H1 (cell line): ENCODE measurements at regions not wholly inside any gene's neighbourhood (a gene's known extent, or its start where the extent isn't known, plus 50 kb on each side); places are given as distances from the start of the nearest gene placed in this dataset.

ENCODE experiments used
- CTCF ChIA-PET: fragments of 300-600 bp; sonication (Branson Sonifier 250); formaldehyde crosslinking; loops from one replicate; lab custom pipeline; 2021; ENCODE audit not compliant: partially characterized antibody; lab: Charles Lee
- POLR2A ChIA-PET: fragments of 300-600 bp; sonication (Branson Sonifier 250); formaldehyde crosslinking; loops from one replicate; lab custom pipeline; 2021; ENCODE audit warnings: inconsistent platforms; ENCODE audit not compliant: partially characterized antibody; lab: Charles Lee
- DNase-seq, 2 experiments: peaks; one replicate each; pipeline versions ENCODE4 v3.0.0 to v3.0.0-alpha.2; 2010 to 2022; ENCODE audit warnings: low spot score in 2 of 2, low read depth in 1 of 2, mixed read lengths in 1 of 2
- FAIRE-seq: peaks from 2 replicates; lab custom pipeline; 2011; peaks lifted over from hg19 to GRCh38; lab: Jason Lieb, UNC
- H2AFZ ChIP-seq: 2 replicates; pipeline ENCODE4 v1.8.1; 2012; ENCODE audit warnings: low read length, inconsistent platforms
- H2AK5ac ChIP-seq: 2 replicates; pipeline ENCODE4 v1.6.1; 2013; ENCODE audit warnings: low read depth, low read length
- H2BK120ac ChIP-seq: replicated peaks from 2 replicates; pipeline ENCODE3; 2013; ENCODE audit warnings: low read depth, low read length, inconsistent platforms
- H2BK12ac ChIP-seq: 2 replicates; pipeline ENCODE4 v1.6.1; 2013; ENCODE audit warnings: low read depth, low read length
- H2BK15ac ChIP-seq: 2 replicates; pipeline ENCODE4 v1.6.1; 2013; ENCODE audit warnings: low read length
- H2BK20ac ChIP-seq: 2 replicates; pipeline ENCODE4 v1.6.1; 2013; ENCODE audit warnings: low read length
- H2BK5ac ChIP-seq: 2 replicates; pipeline ENCODE4 v1.6.1; 2013; ENCODE audit warnings: low read depth, low read length
- H3K14ac ChIP-seq: 2 replicates; pipeline ENCODE4 v1.6.1; 2013; ENCODE audit warnings: inconsistent platforms; ENCODE audit not compliant: insufficient read length
- H3K18ac ChIP-seq: 2 replicates; pipeline ENCODE4 v1.6.1; 2013; ENCODE audit warnings: low read length; ENCODE audit errors: extremely low read depth
- H3K23ac ChIP-seq: 2 replicates; pipeline ENCODE4 v1.6.1; 2013; ENCODE audit warnings: inconsistent platforms; ENCODE audit not compliant: insufficient read length
- H3K23me2 ChIP-seq: 2 replicates; pipeline ENCODE4 v1.6.1; 2013; ENCODE audit warnings: low read depth, low read length
- H3K27ac ChIP-seq: 2 replicates; pipeline ENCODE4 v1.6.1; 2011; ENCODE audit warnings: low read depth, low read length, inconsistent platforms
- H3K27me3 ChIP-seq, 4 experiments: replicated peaks in 1 of 4; 1 replicate in 1 of 4; 2 replicates in 3 of 4; pipeline versions ENCODE4 v1.6.1 to v1.8.1; 2011 to 2013; ENCODE audit warnings: low read length in 3 of 4, mild to moderate bottlenecking in 3 of 4, inconsistent platforms in 2 of 4, mixed read lengths in 2 of 4, moderate library complexity in 1 of 4; ENCODE audit not compliant: control insufficient read depth in 3 of 4, insufficient read depth in 3 of 4; ENCODE audit errors: extremely low read depth in 1 of 4
- H3K36me3 ChIP-seq, 4 experiments: 2 replicates each; pipeline versions ENCODE4 v1.6.1 to v1.8.1; 2011 to 2013; ENCODE audit warnings: mild to moderate bottlenecking in 4 of 4, low read length in 3 of 4, moderate library complexity in 2 of 4, control low read depth in 1 of 4, inconsistent platforms in 1 of 4; ENCODE audit not compliant: insufficient read depth in 4 of 4, control insufficient read depth in 2 of 4
- H3K4ac ChIP-seq: replicated peaks from 2 replicates; pipeline ENCODE3; 2013; ENCODE audit warnings: low read length, low read depth, mixed read lengths, inconsistent platforms; ENCODE audit not compliant: insufficient read length
- H3K4me1 ChIP-seq, 4 experiments: replicated peaks in 1 of 4; 1 replicate in 1 of 4; 2 replicates in 3 of 4; pipeline versions ENCODE4 v1.6.1 to v1.8.1; 2011 to 2013; ENCODE audit warnings: low read length in 3 of 4, inconsistent platforms in 2 of 4, mixed read lengths in 1 of 4; ENCODE audit not compliant: insufficient read depth in 4 of 4, control insufficient read depth in 3 of 4
- H3K4me2 ChIP-seq, 2 experiments: 2 replicates each; pipeline versions ENCODE4 v1.6.1 to v1.8.1; 2011 to 2013; ENCODE audit warnings: low read depth in 2 of 2, low read length in 2 of 2, control low read depth in 1 of 2, inconsistent platforms in 1 of 2, mild to moderate bottlenecking in 1 of 2; ENCODE audit not compliant: insufficient read depth in 1 of 2
- H3K4me3 ChIP-seq, 4 experiments: fragments of 200-600, 300-600 bp in 1 of 4; sonication (generic), shearing (Covaris generic), sonication (Bioruptor Twin) in 1 of 4; 2 replicates each; pipeline versions ENCODE4 v1.5.1 to v1.8.1; 2011 to 2016; ENCODE audit warnings: low read length in 4 of 4, low read depth in 3 of 4, control low read depth in 2 of 4, inconsistent platforms in 2 of 4, mild to moderate bottlenecking in 2 of 4, mixed read lengths in 1 of 4, moderate library complexity in 1 of 4; ENCODE audit not compliant: insufficient read depth in 2 of 4; ENCODE audit errors: extremely low read depth in 1 of 4
- H3K56ac ChIP-seq: replicated peaks from 2 replicates; pipeline ENCODE3; 2013; ENCODE audit warnings: low read depth, mild to moderate bottlenecking, mixed read lengths, low read length, inconsistent platforms; ENCODE audit not compliant: insufficient read length
- H3K79me1 ChIP-seq: 2 replicates; pipeline ENCODE4 v1.6.1; 2013; ENCODE audit warnings: low read depth, low read length, control low read depth
- H3K79me2 ChIP-seq, 2 experiments: 2 replicates each; pipeline versions ENCODE4 v1.6.1 to v1.8.1; 2012 to 2013; ENCODE audit warnings: low read length in 2 of 2, mild to moderate bottlenecking in 2 of 2, inconsistent platforms in 1 of 2; ENCODE audit not compliant: insufficient read depth in 2 of 2, control insufficient read depth in 1 of 2
- H3K9ac ChIP-seq, 4 experiments: replicated peaks in 1 of 4; 1 replicate in 1 of 4; 2 replicates in 3 of 4; pipeline versions ENCODE4 v1.6.1 to v1.8.1; 2011 to 2013; ENCODE audit warnings: low read depth in 3 of 4, low read length in 3 of 4, control low read depth in 2 of 4, mild to moderate bottlenecking in 2 of 4, moderate library complexity in 2 of 4, inconsistent platforms in 1 of 4; ENCODE audit errors: extremely low read depth in 1 of 4
- H3K9me3 ChIP-seq, 2 experiments: 2 replicates each; pipeline versions ENCODE4 v1.6.1 to v1.8.1; 2012 to 2013; ENCODE audit warnings: mild to moderate bottlenecking in 2 of 2, moderate library complexity in 2 of 2, control low read depth in 1 of 2, inconsistent platforms in 1 of 2, low read depth in 1 of 2, low read length in 1 of 2, mixed read lengths in 1 of 2; ENCODE audit not compliant: insufficient read depth in 2 of 2
- H4K20me1 ChIP-seq, 2 experiments: replicated peaks in 1 of 2; 2 replicates each; pipeline versions ENCODE3 to v1.8.1; 2011 to 2013; ENCODE audit warnings: inconsistent platforms in 2 of 2, low read length in 2 of 2, mild to moderate bottlenecking in 1 of 2; ENCODE audit not compliant: insufficient read depth in 2 of 2, control insufficient read depth in 1 of 2
- H4K5ac ChIP-seq: 2 replicates; pipeline ENCODE4 v1.6.1; 2013; ENCODE audit warnings: low read length, low read depth, mixed read lengths, inconsistent platforms; ENCODE audit not compliant: insufficient read length
- H4K8ac ChIP-seq: 2 replicates; pipeline ENCODE4 v1.8.0; 2013; ENCODE audit warnings: mild to moderate bottlenecking, moderate library complexity, low read length, inconsistent platforms; ENCODE audit not compliant: insufficient read depth; ENCODE audit errors: extremely low read depth
- H4K91ac ChIP-seq: replicated peaks from 2 replicates; pipeline ENCODE3; 2013; ENCODE audit warnings: low read length, mixed read lengths, inconsistent platforms; ENCODE audit not compliant: insufficient read length
- CHD1 ChIP-seq: IDR thresholded peaks from 2 replicates; pipeline ENCODE4 v1.6.1; 2012; ENCODE audit warnings: low read depth, low read length, improper control_type of control experiment
- EZH2 ChIP-seq: fragments of 200-600 bp; sonication (generic); IDR thresholded peaks from 2 replicates; pipeline ENCODE4 v1.7.1; 2012; ENCODE audit warnings: low read depth, mild to moderate bottlenecking, moderate library complexity, low read length, inconsistent platforms; ENCODE audit not compliant: severe bottlenecking
- GTF2F1 ChIP-seq: IDR thresholded peaks from 2 replicates; pipeline ENCODE4 v1.6.1; 2012; ENCODE audit warnings: low read depth, low read length, improper control_type of control experiment, borderline replicate concordance
- KDM1A ChIP-seq: fragments of 200-600, 300-600 bp; sonication (generic); IDR thresholded peaks from 2 replicates; pipeline ENCODE4 v1.7.1; 2016; ENCODE audit warnings: mild to moderate bottlenecking, low read length, borderline replicate concordance
- KDM4A ChIP-seq: IDR thresholded peaks from one replicate; pipeline ENCODE4 v1.7.1; 2012; ENCODE audit warnings: low read depth, mild to moderate bottlenecking, moderate library complexity, low read length, inconsistent platforms; ENCODE audit not compliant: severe bottlenecking
- MAFK ChIP-seq: IDR thresholded peaks from 2 replicates; pipeline ENCODE4 v1.6.1; 2012; ENCODE audit warnings: low read depth, mild to moderate bottlenecking, improper control_type of control experiment, low read length
- POLR2AphosphoS5 ChIP-seq: IDR thresholded peaks from 2 replicates; pipeline ENCODE4 v1.6.1; 2011; ENCODE audit warnings: low read depth, low read length
- POU5F1 ChIP-seq: IDR thresholded peaks from 2 replicates; pipeline ENCODE4 v1.6.1; 2011; ENCODE audit warnings: low read depth, mild to moderate bottlenecking, low read length, moderate library complexity
- RXRA ChIP-seq: IDR thresholded peaks from 2 replicates; pipeline ENCODE4 v1.6.1; 2011; ENCODE audit warnings: low read depth, mild to moderate bottlenecking, low read length, moderate library complexity; ENCODE audit not compliant: insufficient read depth
- TCF12 ChIP-seq: IDR thresholded peaks from 2 replicates; pipeline ENCODE4 v1.6.1; 2011; ENCODE audit warnings: low read depth, mild to moderate bottlenecking, low read length
- WGBS, 2 experiments: shearing (Covaris generic) in 1 of 2; methylation state at CpG; one replicate each; pipeline versions ENCODE4 v1.1.6 to v1.1.7; 2013 to 2015; ENCODE audit warnings: low lambda C conversion rate in 2 of 2, mixed read lengths in 2 of 2, inconsistent platforms in 1 of 2, low coverage in 1 of 2, missing lambda C conversion rate in 1 of 2; ENCODE audit not compliant: insufficient replicate concordance in 2 of 2, insufficient coverage in 1 of 2, insufficient read length in 1 of 2; ENCODE audit errors: extremely low coverage in 1 of 2, missing lambda C conversion rate in 1 of 2; 5-methylcytosine and 5-hydroxymethylcytosine counted together
- TF ChIP-seq, protein P1 (sequence below): IDR thresholded peaks from 2 replicates; pipeline ENCODE4 v1.6.1; 2012; ENCODE audit warnings: inconsistent platforms
- TF ChIP-seq, protein P2 (sequence below): IDR thresholded peaks from 2 replicates; pipeline ENCODE4 v1.6.1; 2011; ENCODE audit warnings: low read length, improper control_type of control experiment

DNA sequence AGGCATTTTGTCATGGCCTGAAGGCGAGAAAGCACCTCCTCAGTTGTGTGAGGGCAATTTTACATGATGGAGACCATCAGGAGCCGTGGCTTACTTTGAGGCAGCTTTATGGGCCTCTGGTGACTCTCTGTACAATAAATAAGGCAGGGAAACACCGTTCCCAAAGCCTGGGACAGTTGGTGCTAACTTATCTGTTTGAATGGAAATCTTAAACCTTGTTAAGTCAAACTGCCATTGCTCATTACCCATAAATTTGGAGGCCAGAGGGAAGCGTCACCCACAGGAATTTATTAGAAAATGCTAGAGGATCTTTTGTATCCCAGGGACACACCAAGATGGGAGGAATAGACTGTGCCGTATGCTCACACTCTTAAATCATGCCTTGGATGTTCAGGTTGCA, 1156.9 kb downstream of the BRD1 start:
- POLR2A ChIA-PET, result no interaction called here
- no peak overlapping the region for H2BK5ac ChIP-seq
- H3K14ac ChIP-seq, result no peak overlapping the region
- no peak overlapping the region for H4K5ac ChIP-seq
- H3K4me1 ChIP-seq, result no peaks in the 10 kb centered on the region; a peak in 1 of 7 replicates
- no peaks in the 10 kb centered on the region for H3K23me2 ChIP-seq
- no peaks in the 10 kb centered on the region for H3K36me3 ChIP-seq
- no peak overlapping the region for H3K18ac ChIP-seq
- no peak overlapping the region for H3K56ac ChIP-seq
- no peak overlapping the region for H2BK20ac ChIP-seq
- CTCF ChIA-PET, result interaction anchor here (1.7 kb wide), 1 partner anchor 40 kb away, joined by 4 read pairs; no protein-coding TSS in a partner anchor
- TF ChIP-seq GTF2F1, result no peak
- no peak for TF ChIP-seq EZH2
- TF ChIP-seq RXRA, result no peak
- no peak for TF ChIP-seq KDM4A
- no peak for TF ChIP-seq MAFK
- no peak for TF ChIP-seq KDM1A
- TF ChIP-seq CHD1, result no peak
- TF ChIP-seq, protein P1, sequence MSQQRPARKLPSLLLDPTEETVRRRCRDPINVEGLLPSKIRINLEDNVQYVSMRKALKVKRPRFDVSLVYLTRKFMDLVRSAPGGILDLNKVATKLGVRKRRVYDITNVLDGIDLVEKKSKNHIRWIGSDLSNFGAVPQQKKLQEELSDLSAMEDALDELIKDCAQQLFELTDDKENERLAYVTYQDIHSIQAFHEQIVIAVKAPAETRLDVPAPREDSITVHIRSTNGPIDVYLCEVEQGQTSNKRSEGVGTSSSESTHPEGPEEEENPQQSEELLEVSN, result no peak
- TF ChIP-seq, protein P2, sequence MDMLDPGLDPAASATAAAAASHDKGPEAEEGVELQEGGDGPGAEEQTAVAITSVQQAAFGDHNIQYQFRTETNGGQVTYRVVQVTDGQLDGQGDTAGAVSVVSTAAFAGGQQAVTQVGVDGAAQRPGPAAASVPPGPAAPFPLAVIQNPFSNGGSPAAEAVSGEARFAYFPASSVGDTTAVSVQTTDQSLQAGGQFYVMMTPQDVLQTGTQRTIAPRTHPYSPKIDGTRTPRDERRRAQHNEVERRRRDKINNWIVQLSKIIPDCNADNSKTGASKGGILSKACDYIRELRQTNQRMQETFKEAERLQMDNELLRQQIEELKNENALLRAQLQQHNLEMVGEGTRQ, result no peak
- no peak for TF ChIP-seq TCF12
- TF ChIP-seq POU5F1, result no peak
- no peak for TF ChIP-seq POLR2AphosphoS5
- H4K91ac ChIP-seq, result no peak overlapping the region
- H3K27ac ChIP-seq, result no peak overlapping the region
- no peaks in the 10 kb centered on the region for H4K20me1 ChIP-seq
- H3K9me3 ChIP-seq, result peaks cover 14% of the 10 kb centered on the region in 2 experiments
- 85% methylated on average over 5 of the region's 5 CpGs; no CpG with 5 or more reads in 1 of the 2 experiments for WGBS, 2 experiments
- 0 out of 4 replicates have a peak, but pooled peaks cover 0 to 4% of the 10 kb centered on the region in 2 experiments for H3K79me2 ChIP-seq
- H3K27me3 ChIP-seq, result no peaks in the 10 kb centered on the region
- no peak overlapping the region for H2AFZ ChIP-seq
- no peaks in the 10 kb centered on the region; the same call in 1 of the 2 replicates for H3K79me1 ChIP-seq
- no peak overlapping the region for H4K8ac ChIP-seq
- no peak overlapping the region for H2BK12ac ChIP-seq
- H3K4me3 ChIP-seq, result no peak overlapping the region
- no peak overlapping the region for H3K4ac ChIP-seq
- no peak for FAIRE-seq
- H2BK15ac ChIP-seq, result no peak overlapping the region
- H2BK120ac ChIP-seq, result no peak overlapping the region
- no peak overlapping the region for H3K4me2 ChIP-seq
- DNase-seq, result no peak
- H3K9ac ChIP-seq, result no peak overlapping the region
- H2AK5ac ChIP-seq, result no peak overlapping the region
- no peak overlapping the region for H3K23ac ChIP-seq
